ENCODE measurements at regions not wholly inside any gene's neighbourhood (a gene's known extent, or its start where the extent isn't known, plus 50 kb on each side); places are given as distances from the start of the nearest gene placed in this dataset.

GRCh38 chr1:86296305-86297205 is 99.6 kb downstream of the ODF2L start:
- ATAC-seq (no peak), DNase-seq (ENCODE audit: low spot score in 2 of 2) (no peak)
- H3K9me3 Mint-ChIP-seq = peaks cover 14 to 22% of the 10 kb centered on the region in 2 donors
- no peak overlapping the region for H3K27ac Mint-ChIP-seq
- H3K36me3 Mint-ChIP-seq = peaks cover 0 to 19% of the 10 kb centered on the region in 2 donors

- no peaks in the 10 kb centered on the region for H3K9me3 Mint-ChIP-seq
- no peak overlapping the region for H3K27ac Mint-ChIP-seq
- no peaks in the 10 kb centered on the region for H3K36me3 Mint-ChIP-seq
- ATAC-seq = no peak
- no peak for DNase-seq (ENCODE audit: low spot score in 2 of 2)
These were observed 106.4 kb downstream of the ODF2L start for GRCh38 chr1:86289746-86290145.

- no peak overlapping the region for H3K27ac Mint-ChIP-seq
- ATAC-seq (no peak), DNase-seq (ENCODE audit: low spot score in 2 of 2) (no peak)
- H3K36me3 Mint-ChIP-seq = no peaks in the 10 kb centered on the region
- H3K9me3 Mint-ChIP-seq = no peaks in the 10 kb centered on the region
These were observed 107.0 kb downstream of the ODF2L start for GRCh38 chr1:86289161-86289560.

- Mint-ChIP-seq H3K9me3 (no peaks in the 10 kb centered on the region), H3K27ac (no peak overlapping the region), H3K36me3 (no peaks in the 10 kb centered on the region)
- DNase-seq (ENCODE audit: low spot score in 2 of 2) (no peak), ATAC-seq (no peak)
These were observed 107.5 kb downstream of the ODF2L start for GRCh38 chr1:86288586-86289147.

- Mint-ChIP-seq H3K27ac (no peak overlapping the region), H3K9me3 (no peaks in the 10 kb centered on the region), H3K36me3 (no peaks in the 10 kb centered on the region)
- ATAC-seq = no peak
- no peak for DNase-seq (ENCODE audit: low spot score in 2 of 2)
These were observed 110.3 kb downstream of the ODF2L start for GRCh38 chr1:86285796-86286195.

GRCh38 chr1:86282611-86283010 is 113.5 kb downstream of the ODF2L start:
- Mint-ChIP-seq H3K9me3 (no peaks in the 10 kb centered on the region), H3K27ac (no peak overlapping the region), H3K36me3 (no peaks in the 10 kb centered on the region)
- DNase-seq (ENCODE audit: low spot score in 2 of 2) (no peak), ATAC-seq (no peak)

- H3K27ac Mint-ChIP-seq = no peak overlapping the region
- no peaks in the 10 kb centered on the region for H3K9me3 Mint-ChIP-seq
- ATAC-seq (no peak), DNase-seq (ENCODE audit: low spot score in 2 of 2) (no peak)
- no peaks in the 10 kb centered on the region for H3K36me3 Mint-ChIP-seq
These were observed 118.2 kb downstream of the ODF2L start for GRCh38 chr1:86277936-86278335.

GRCh38 chr1:86273066-86273465 is 116.5 kb upstream of the COL24A1 start:
- H3K27ac Mint-ChIP-seq = no peak overlapping the region
- no peak for DNase-seq (ENCODE audit: low spot score in 2 of 2)
- ATAC-seq = no peak
- H3K36me3 Mint-ChIP-seq = no peaks in the 10 kb centered on the region
- no peaks in the 10 kb centered on the region for H3K9me3 Mint-ChIP-seq

GRCh38 chr1:86272083-86272482 is 115.5 kb upstream of the COL24A1 start:
- DNase-seq (ENCODE audit: low spot score in 2 of 2) (no peak), ATAC-seq (no peak)
- no peaks in the 10 kb centered on the region for H3K9me3 Mint-ChIP-seq
- H3K27ac Mint-ChIP-seq = no peak overlapping the region
- no peaks in the 10 kb centered on the region for H3K36me3 Mint-ChIP-seq

- no peak for ATAC-seq
- DNase-seq (ENCODE audit: low spot score in 2 of 2) = no peak
- Mint-ChIP-seq H3K9me3 (no peaks in the 10 kb centered on the region), H3K27ac (no peak overlapping the region), H3K36me3 (no peaks in the 10 kb centered on the region)
These were observed 114.5 kb upstream of the COL24A1 start for GRCh38 chr1:86271046-86271445.

- no peak overlapping the region for H3K27ac Mint-ChIP-seq
- ATAC-seq (no peak), DNase-seq (ENCODE audit: low spot score in 2 of 2) (no peak)
- H3K36me3 Mint-ChIP-seq = no peaks in the 10 kb centered on the region
- H3K9me3 Mint-ChIP-seq = peaks cover 0 to 4% of the 10 kb centered on the region in 2 donors
These were observed 106.5 kb upstream of the COL24A1 start for GRCh38 chr1:86263101-86263500.

- no peak for ATAC-seq
- H3K9me3 Mint-ChIP-seq = peaks cover 0 to 4% of the 10 kb centered on the region in 2 donors
These were observed 103.9 kb upstream of the COL24A1 start for GRCh38 chr1:86260476-86260875.

GRCh38 chr1:86259390-86259789 is 102.8 kb upstream of the COL24A1 start:
- ATAC-seq (no peak), DNase-seq (ENCODE audit: low spot score in 2 of 2) (no peak)
- Mint-ChIP-seq H3K9me3 (peaks cover 0 to 4% of the 10 kb centered on the region in 2 donors), H3K27ac (no peak overlapping the region), H3K36me3 (no peaks in the 10 kb centered on the region)

More at GRCh38 chr1:86260476-86260875, 103.9 kb upstream of the COL24A1 start:
- DNase-seq (ENCODE audit: low spot score in 2 of 2) = no peak
- no peaks in the 10 kb centered on the region for H3K36me3 Mint-ChIP-seq
- H3K27ac Mint-ChIP-seq = no peak overlapping the region

GRCh38 chr1:86258101-86258500 is 101.5 kb upstream of the COL24A1 start:
- ATAC-seq = no peak
- DNase-seq (ENCODE audit: low spot score in 2 of 2) = no peak
- Mint-ChIP-seq H3K36me3 (no peaks in the 10 kb centered on the region), H3K27ac (no peak overlapping the region), H3K9me3 (peaks cover 0 to 3% of the 10 kb centered on the region in 2 donors)

GRCh38 chr1:86247597-86248279 is 91.2 kb upstream of the COL24A1 start:
- Mint-ChIP-seq H3K36me3 (no peaks in the 10 kb centered on the region), H3K9me3 (peaks cover 1 to 5% of the 10 kb centered on the region in 2 donors), H3K27ac (no peak overlapping the region)
- DNase-seq (ENCODE audit: low spot score in 2 of 2) (no peak), ATAC-seq (no peak)

GRCh38 chr1:86245566-86246190 is 89.1 kb upstream of the COL24A1 start:
- H3K36me3 Mint-ChIP-seq = no peaks in the 10 kb centered on the region
- H3K9me3 Mint-ChIP-seq = peaks cover 0 to 4% of the 10 kb centered on the region in 2 donors
- DNase-seq (ENCODE audit: low spot score in 2 of 2) (no peak), ATAC-seq (no peak)
- H3K27ac Mint-ChIP-seq = no peak overlapping the region

- Mint-ChIP-seq H3K27ac (no peak overlapping the region), H3K36me3 (no peaks in the 10 kb centered on the region), H3K9me3 (peaks cover 0 to 4% of the 10 kb centered on the region in 2 donors)
- DNase-seq (ENCODE audit: low spot score in 2 of 2) = no peak
- ATAC-seq = no peak
These were observed 83.3 kb upstream of the COL24A1 start for GRCh38 chr1:86239894-86240293.
